DMS 273 (cell line): ENCODE measurements at regions not wholly inside any gene's neighbourhood (a gene's known extent, or its start where the extent isn't known, plus 50 kb on each side); places are given as distances from the start of the nearest gene placed in this dataset.
A peak's percentile ranks its signal among the peaks of the same experiment; 100 is the strongest.

Source experiments
- DNase-seq: peaks from one replicate; lab custom pipeline; 2025; ENCODE audit not compliant: unreplicated experiment; lab: John Stamatoyannopoulos, UW

- DNase-seq: no peak
Observed at GRCh38 chr14:103206836-103207387, 83.7 kb downstream of the TNFAIP2 start.

GRCh38 chr14:103207388-103208072, 84.3 kb downstream of the TNFAIP2 start:
- DNase-seq: peak; percentile 49

GRCh38 chr14:103209054-103209453, 85.8 kb downstream of the TNFAIP2 start:
- peak; percentile 22 for DNase-seq

- no peak for DNase-seq
Observed at GRCh38 chr14:103209506-103209905, 86.2 kb downstream of the TNFAIP2 start.

GRCh38 chr14:103213331-103213730, 90.1 kb downstream of the TNFAIP2 start:
- no peak for DNase-seq

GRCh38 chr14:103214461-103214958, 91.2 kb downstream of the TNFAIP2 start:
- DNase-seq: no peak

GRCh38 chr14:103216399-103216798, 93.1 kb downstream of the TNFAIP2 start:
- no peak for DNase-seq

- no peak for DNase-seq
Observed at GRCh38 chr14:103216857-103217256, 93.6 kb downstream of the TNFAIP2 start.

- DNase-seq: no peak
Observed at GRCh38 chr14:103217538-103217937, 94.3 kb downstream of the TNFAIP2 start.

GRCh38 chr14:103220134-103220981, 97.1 kb downstream of the TNFAIP2 start:
- DNase-seq: peak; percentile 52

GRCh38 chr14:103220982-103221641, 97.9 kb downstream of the TNFAIP2 start:
- DNase-seq: peak; percentile 51

- no peak for DNase-seq
Observed at GRCh38 chr14:103221781-103222358, 98.6 kb downstream of the TNFAIP2 start.

- no peak for DNase-seq
Observed at GRCh38 chr14:103223818-103224352, 100.6 kb downstream of the TNFAIP2 start.

GRCh38 chr14:103225062-103225461, 101.8 kb downstream of the TNFAIP2 start:
- no peak for DNase-seq

- no peak for DNase-seq
Observed at GRCh38 chr14:103225476-103225875, 102.2 kb downstream of the TNFAIP2 start.

GRCh38 chr14:103227094-103227768, 104.0 kb downstream of the TNFAIP2 start:
- no peak for DNase-seq

- no peak for DNase-seq
Observed at GRCh38 chr14:103228076-103228806, 105.0 kb downstream of the TNFAIP2 start.

GRCh38 chr14:103228866-103229265, 105.2 kb upstream of the EIF5 start:
- no peak for DNase-seq

GRCh38 chr14:103230021-103230420, 104.0 kb upstream of the EIF5 start:
- DNase-seq: no peak
